KOPT-K1 (cell line): ENCODE measurements at regions not wholly inside any gene's neighbourhood (a gene's known extent, or its start where the extent isn't known, plus 50 kb on each side); places are given as distances from the start of the nearest gene placed in this dataset.

ENCODE experiments used
- H3K27ac ChIP-seq: fragments of 200-600 bp; sonication (generic); 2 replicates; pipeline ENCODE4 v1.5.1; 2016; ENCODE audit warnings: antibody characterized with exemption, mild to moderate bottlenecking, low read depth, low read length; ENCODE audit not compliant: poor library complexity, severe bottlenecking
- H3K36me3 ChIP-seq: fragments of 200-600 bp; sonication (generic); 2 replicates; pipeline ENCODE4 v1.5.1; 2017; ENCODE audit warnings: antibody characterized with exemption, mild to moderate bottlenecking, low read length, moderate library complexity; ENCODE audit not compliant: insufficient read depth
- H3K9me3 ChIP-seq: fragments of 200-600 bp; sonication (generic); 2 replicates; pipeline ENCODE4 v1.5.1; 2017; ENCODE audit warnings: antibody characterized with exemption, low read length, mild to moderate bottlenecking; ENCODE audit not compliant: insufficient read depth, poor library complexity, severe bottlenecking

GRCh38 chr4:100130964-100131363 lies 59.3 kb downstream of the DDIT4L start:
- peaks cover 15% of the 10 kb centered on the region for H3K9me3 ChIP-seq

GRCh38 chr4:100130491-100130890 lies 59.8 kb downstream of the DDIT4L start:
- peaks cover 19% of the 10 kb centered on the region for H3K9me3 ChIP-seq
- no peaks in the 10 kb centered on the region for H3K36me3 ChIP-seq
- H3K27ac ChIP-seq, result no peak overlapping the region

More at GRCh38 chr4:100130964-100131363, 59.3 kb downstream of the DDIT4L start:
- Histone ChIP-seq H3K36me3 (no peaks in the 10 kb centered on the region), H3K27ac (no peak overlapping the region)

- peaks cover 26% of the 10 kb centered on the region for H3K9me3 ChIP-seq
- H3K27ac ChIP-seq, result no peak overlapping the region
- no peaks in the 10 kb centered on the region for H3K36me3 ChIP-seq
Observed at GRCh38 chr4:100129774-100130173, 60.5 kb downstream of the DDIT4L start.

GRCh38 chr4:100128338-100128737 lies 61.9 kb downstream of the DDIT4L start:
- H3K9me3 ChIP-seq, result peaks cover 38% of the 10 kb centered on the region
- H3K27ac ChIP-seq, result no peak overlapping the region
- no peaks in the 10 kb centered on the region for H3K36me3 ChIP-seq

GRCh38 chr4:100124715-100125114 lies 65.6 kb downstream of the DDIT4L start:
- H3K9me3 ChIP-seq, result peaks cover 38% of the 10 kb centered on the region
- H3K36me3 ChIP-seq, result no peaks in the 10 kb centered on the region
- H3K27ac ChIP-seq, result no peak overlapping the region

GRCh38 chr4:100118181-100118580 lies 72.1 kb downstream of the DDIT4L start:
- Histone ChIP-seq H3K27ac (no peak overlapping the region), H3K9me3 (no peaks in the 10 kb centered on the region), H3K36me3 (no peaks in the 10 kb centered on the region)

GRCh38 chr4:100117750-100118149 lies 72.5 kb downstream of the DDIT4L start:
- H3K36me3 ChIP-seq, result no peaks in the 10 kb centered on the region
- H3K9me3 ChIP-seq, result no peaks in the 10 kb centered on the region
- no peak overlapping the region for H3K27ac ChIP-seq

- Histone ChIP-seq H3K36me3 (no peaks in the 10 kb centered on the region), H3K9me3 (peaks cover 4% of the 10 kb centered on the region), H3K27ac (no peak overlapping the region)
Observed at GRCh38 chr4:100114909-100115308, 75.4 kb downstream of the DDIT4L start.

- H3K36me3 ChIP-seq, result no peaks in the 10 kb centered on the region
- H3K27ac ChIP-seq, result no peak overlapping the region
- peaks cover 4% of the 10 kb centered on the region for H3K9me3 ChIP-seq
Observed at GRCh38 chr4:100113732-100114131, 76.5 kb downstream of the DDIT4L start.

- Histone ChIP-seq H3K9me3 (peaks cover 6% of the 10 kb centered on the region), H3K36me3 (no peaks in the 10 kb centered on the region), H3K27ac (no peak overlapping the region)
Observed at GRCh38 chr4:100113096-100113495, 77.2 kb downstream of the DDIT4L start.

GRCh38 chr4:100109921-100110320 lies 80.3 kb downstream of the DDIT4L start:
- Histone ChIP-seq H3K36me3 (no peaks in the 10 kb centered on the region), H3K9me3 (peaks cover 11% of the 10 kb centered on the region), H3K27ac (no peak overlapping the region)

GRCh38 chr4:100108869-100109268 lies 81.4 kb downstream of the DDIT4L start:
- no peak overlapping the region for H3K27ac ChIP-seq
- H3K9me3 ChIP-seq, result peaks cover 11% of the 10 kb centered on the region
- H3K36me3 ChIP-seq, result no peaks in the 10 kb centered on the region

- no peaks in the 10 kb centered on the region for H3K36me3 ChIP-seq
- H3K9me3 ChIP-seq, result peaks cover 10% of the 10 kb centered on the region
- H3K27ac ChIP-seq, result peak overlapping the region; percentile 76
Observed at GRCh38 chr4:100106982-100107381, 83.3 kb downstream of the DDIT4L start.

- H3K9me3 ChIP-seq, result peaks cover 7% of the 10 kb centered on the region
- H3K27ac ChIP-seq, result no peak overlapping the region
- H3K36me3 ChIP-seq, result no peaks in the 10 kb centered on the region
Observed at GRCh38 chr4:100103671-100104070, 86.6 kb downstream of the DDIT4L start.

- Histone ChIP-seq H3K36me3 (no peaks in the 10 kb centered on the region), H3K27ac (peak overlapping the region; percentile 43), H3K9me3 (no peaks in the 10 kb centered on the region)
Observed at GRCh38 chr4:100100985-100101384, 89.3 kb downstream of the DDIT4L start.

GRCh38 chr4:100099746-100100145 lies 90.5 kb downstream of the DDIT4L start:
- no peaks in the 10 kb centered on the region for H3K9me3 ChIP-seq
- H3K36me3 ChIP-seq, result no peaks in the 10 kb centered on the region
- H3K27ac ChIP-seq, result no peak overlapping the region

GRCh38 chr4:100098681-100099080 lies 91.6 kb downstream of the DDIT4L start:
- H3K27ac ChIP-seq, result no peak overlapping the region
- H3K9me3 ChIP-seq, result no peaks in the 10 kb centered on the region
- no peaks in the 10 kb centered on the region for H3K36me3 ChIP-seq
